ENCODE measurements at regions not wholly inside any gene's neighbourhood (a gene's known extent, or its start where the extent isn't known, plus 50 kb on each side); places are given as distances from the start of the nearest gene placed in this dataset.

GRCh38 chr5:5685737-5686136 is 263.3 kb downstream of the ICE1 start:
- H3K9me3 Mint-ChIP-seq (ENCODE audit: low read depth): peaks cover 11% of the 10 kb centered on the region
- H3K4me3 Mint-ChIP-seq: no peak overlapping the region
- ChIA-PET POLR2A (no interaction called here), CTCF (interaction anchor here (0.6 kb wide), 1 partner anchor 195 kb away, joined by 3 read pairs; no protein-coding TSS in a partner anchor)
- H3K36me3 Mint-ChIP-seq (ENCODE audit: low read depth): no peaks in the 10 kb centered on the region
- intact Hi-C loops (cut with DNase I, micrococcal nuclease): no loop called here
- DNase-seq (no peak), ATAC-seq (no peak)
- no peak overlapping the region for H3K27ac Mint-ChIP-seq
- H3K4me1 Mint-ChIP-seq: no peaks in the 10 kb centered on the region
- H3K27me3 Mint-ChIP-seq: peaks cover 17% of the 10 kb centered on the region

- Mint-ChIP-seq H3K27ac (no peak overlapping the region), H3K9me3 (ENCODE audit: low read depth) (peaks cover 11% of the 10 kb centered on the region), H3K4me3 (no peak overlapping the region), H3K27me3 (peaks cover 8% of the 10 kb centered on the region), H3K4me1 (no peaks in the 10 kb centered on the region), H3K36me3 (ENCODE audit: low read depth) (no peaks in the 10 kb centered on the region)
- POLR2A ChIA-PET: no interaction called here
- CTCF ChIA-PET: no interaction called here
- ATAC-seq (no peak), DNase-seq (no peak)
- intact Hi-C loops (cut with DNase I, micrococcal nuclease): no loop called here
Observed at GRCh38 chr5:5683174-5683573, 260.7 kb downstream of the ICE1 start.

- ATAC-seq (no peak), DNase-seq (no peak)
- intact Hi-C loops (cut with DNase I, micrococcal nuclease): no loop called here
- no peak overlapping the region for H3K27ac Mint-ChIP-seq
- H3K4me1 Mint-ChIP-seq: no peaks in the 10 kb centered on the region
- H3K9me3 Mint-ChIP-seq (ENCODE audit: low read depth): peaks cover 8% of the 10 kb centered on the region
- CTCF ChIA-PET: no interaction called here
- H3K27me3 Mint-ChIP-seq: no peaks in the 10 kb centered on the region
- H3K36me3 Mint-ChIP-seq (ENCODE audit: low read depth): no peaks in the 10 kb centered on the region
- POLR2A ChIA-PET: no interaction called here
- H3K4me3 Mint-ChIP-seq: no peak overlapping the region
Observed at GRCh38 chr5:5678909-5679308, 256.4 kb downstream of the ICE1 start.

GRCh38 chr5:5677738-5678137 is 255.3 kb downstream of the ICE1 start:
- Mint-ChIP-seq H3K27me3 (no peaks in the 10 kb centered on the region), H3K9me3 (ENCODE audit: low read depth) (peaks cover under 1% of the 10 kb centered on the region), H3K4me1 (no peaks in the 10 kb centered on the region), H3K27ac (no peak overlapping the region), H3K36me3 (ENCODE audit: low read depth) (no peaks in the 10 kb centered on the region), H3K4me3 (no peak overlapping the region)
- ATAC-seq (no peak), DNase-seq (no peak)
- ChIA-PET CTCF (no interaction called here), POLR2A (no interaction called here)
- intact Hi-C loops (cut with DNase I, micrococcal nuclease): no loop called here

GRCh38 chr5:5676218-5676617 is 253.7 kb downstream of the ICE1 start:
- Mint-ChIP-seq H3K4me1 (no peaks in the 10 kb centered on the region), H3K4me3 (no peak overlapping the region), H3K27me3 (no peaks in the 10 kb centered on the region), H3K9me3 (ENCODE audit: low read depth) (no peaks in the 10 kb centered on the region), H3K27ac (no peak overlapping the region), H3K36me3 (ENCODE audit: low read depth) (no peaks in the 10 kb centered on the region)
- ChIA-PET CTCF (no interaction called here), POLR2A (no interaction called here)
- ATAC-seq (no peak), DNase-seq (no peak)
- intact Hi-C loops (cut with DNase I, micrococcal nuclease): no loop called here

- Mint-ChIP-seq H3K36me3 (ENCODE audit: low read depth) (no peaks in the 10 kb centered on the region), H3K27ac (no peak overlapping the region), H3K4me3 (no peak overlapping the region), H3K27me3 (no peaks in the 10 kb centered on the region), H3K4me1 (no peaks in the 10 kb centered on the region), H3K9me3 (ENCODE audit: low read depth) (no peaks in the 10 kb centered on the region)
- DNase-seq (no peak), ATAC-seq (no peak)
- CTCF ChIA-PET: no interaction called here
- intact Hi-C loops (cut with DNase I, micrococcal nuclease): no loop called here
- POLR2A ChIA-PET: no interaction called here
Observed at GRCh38 chr5:5675511-5675910, 253.0 kb downstream of the ICE1 start.

- ATAC-seq: no peak
- ChIA-PET POLR2A (no interaction called here), CTCF (no interaction called here)
- Mint-ChIP-seq H3K27me3 (peaks cover 2% of the 10 kb centered on the region), H3K27ac (no peak overlapping the region), H3K4me3 (no peak overlapping the region), H3K9me3 (ENCODE audit: low read depth) (no peaks in the 10 kb centered on the region), H3K36me3 (ENCODE audit: low read depth) (no peaks in the 10 kb centered on the region), H3K4me1 (no peaks in the 10 kb centered on the region)
- intact Hi-C loops (cut with DNase I, micrococcal nuclease): no loop called here
- DNase-seq: no peak
Observed at GRCh38 chr5:5671823-5672222, 249.3 kb downstream of the ICE1 start.

- no peak overlapping the region for H3K27ac Mint-ChIP-seq
- H3K27me3 Mint-ChIP-seq: peaks cover 10% of the 10 kb centered on the region
- H3K36me3 Mint-ChIP-seq (ENCODE audit: low read depth): no peaks in the 10 kb centered on the region
- intact Hi-C loops (cut with DNase I, micrococcal nuclease): no loop called here
- no peaks in the 10 kb centered on the region for H3K9me3 Mint-ChIP-seq (ENCODE audit: low read depth)
- H3K4me3 Mint-ChIP-seq: no peak overlapping the region
- DNase-seq (no peak), ATAC-seq (no peak)
- ChIA-PET POLR2A (no interaction called here), CTCF (no interaction called here)
- no peaks in the 10 kb centered on the region for H3K4me1 Mint-ChIP-seq
Observed at GRCh38 chr5:5667136-5667554, 244.7 kb downstream of the ICE1 start.

GRCh38 chr5:5666369-5666768 is 243.9 kb downstream of the ICE1 start:
- no peaks in the 10 kb centered on the region for H3K36me3 Mint-ChIP-seq (ENCODE audit: low read depth)
- H3K27me3 Mint-ChIP-seq: peaks cover 11% of the 10 kb centered on the region
- H3K4me3 Mint-ChIP-seq: no peak overlapping the region
- H3K27ac Mint-ChIP-seq: no peak overlapping the region
- ATAC-seq (no peak), DNase-seq (no peak)
- POLR2A ChIA-PET: interaction anchor here (0.7 kb wide), 1 partner anchor 119 kb away, joined by 3 read pairs; no protein-coding TSS in a partner anchor
- H3K4me1 Mint-ChIP-seq: no peaks in the 10 kb centered on the region
- H3K9me3 Mint-ChIP-seq (ENCODE audit: low read depth): no peaks in the 10 kb centered on the region
- intact Hi-C loops (cut with DNase I, micrococcal nuclease): no loop called here
- CTCF ChIA-PET: interaction anchor here (0.6 kb wide), 1 partner anchor 1754 kb away, joined by 3 read pairs; no protein-coding TSS in a partner anchor

- Mint-ChIP-seq H3K9me3 (ENCODE audit: low read depth) (no peaks in the 10 kb centered on the region), H3K27me3 (peaks cover 11% of the 10 kb centered on the region), H3K27ac (no peak overlapping the region), H3K4me3 (no peak overlapping the region), H3K4me1 (no peaks in the 10 kb centered on the region), H3K36me3 (ENCODE audit: low read depth) (no peaks in the 10 kb centered on the region)
- ATAC-seq (no peak), DNase-seq (no peak)
- CTCF ChIA-PET: interaction anchor here (0.6 kb wide), 1 partner anchor 1755 kb away, joined by 3 read pairs; no protein-coding TSS in a partner anchor
- intact Hi-C loops (cut with DNase I, micrococcal nuclease): no loop called here
- POLR2A ChIA-PET: interaction anchor here (0.7 kb wide), 1 partner anchor 120 kb away, joined by 3 read pairs; no protein-coding TSS in a partner anchor
Observed at GRCh38 chr5:5666076-5666365, 243.5 kb downstream of the ICE1 start.

GRCh38 chr5:5665225-5666075 is 243.0 kb downstream of the ICE1 start:
- Mint-ChIP-seq H3K4me1 (no peaks in the 10 kb centered on the region), H3K9me3 (ENCODE audit: low read depth) (no peaks in the 10 kb centered on the region), H3K27me3 (peaks cover 11% of the 10 kb centered on the region), H3K27ac (no peak overlapping the region), H3K36me3 (ENCODE audit: low read depth) (no peaks in the 10 kb centered on the region), H3K4me3 (no peak overlapping the region)
- ChIA-PET POLR2A (interaction anchor here (0.7 kb wide), 1 partner anchor 120 kb away, joined by 3 read pairs; no protein-coding TSS in a partner anchor), CTCF (no interaction called here)
- no peak for ATAC-seq
- DNase-seq: no peak
- intact Hi-C loops (cut with DNase I, micrococcal nuclease): no loop called here

- DNase-seq: no peak
- no peak overlapping the region for H3K4me3 Mint-ChIP-seq
- H3K27ac Mint-ChIP-seq: no peak overlapping the region
- intact Hi-C loops (cut with DNase I, micrococcal nuclease): no loop called here
- H3K36me3 Mint-ChIP-seq (ENCODE audit: low read depth): no peaks in the 10 kb centered on the region
- no peak for ATAC-seq
- H3K4me1 Mint-ChIP-seq: no peaks in the 10 kb centered on the region
- H3K9me3 Mint-ChIP-seq (ENCODE audit: low read depth): no peaks in the 10 kb centered on the region
- peaks cover 7% of the 10 kb centered on the region for H3K27me3 Mint-ChIP-seq
- ChIA-PET CTCF (no interaction called here), POLR2A (no interaction called here)
Observed at GRCh38 chr5:5658889-5659465, 236.5 kb downstream of the ICE1 start.

Data from activated CD4-positive, alpha-beta T cell treated with anti-CD3 and anti-CD28 coated beads for 36 hours (primary cell).